ENCODE measurements at regions not wholly inside any gene's neighbourhood (a gene's known extent, or its start where the extent isn't known, plus 50 kb on each side); places are given as distances from the start of the nearest gene placed in this dataset.

- no peak overlapping the region for H3K18ac ChIP-seq (ENCODE audit: insufficient read length, low read depth, low read length)
- no CpG with 5 or more reads among the region's 1 CpG for WGBS (ENCODE audit: extremely low coverage, insufficient read length, low lambda C conversion rate)
- no peaks in the 10 kb centered on the region for H3K23me2 ChIP-seq (ENCODE audit: insufficient read length, low read depth, low read length, poor library complexity, severe bottlenecking)
- H3K27ac ChIP-seq (ENCODE audit: insufficient read length, low read depth, low read length), result no peak overlapping the region
- no peak overlapping the region for H2BK15ac ChIP-seq (ENCODE audit: low read depth, low read length)
- H3K23ac ChIP-seq (ENCODE audit: insufficient read length, low read depth, low read length), result no peak overlapping the region
- peaks cover 59 to 69% of the 10 kb centered on the region in 2 experiments for H3K9me3 Mint-ChIP-seq
- H3K4me1 ChIP-seq (ENCODE audit: insufficient read depth, low read length), result 0 out of 2 replicates have a peak, but pooled peaks cover 2% of the 10 kb centered on the region
- H4K8ac ChIP-seq (replicated peaks; ENCODE audit: insufficient read length, low read depth, low read length), result no peak overlapping the region
- no peak overlapping the region for H2BK120ac ChIP-seq (ENCODE audit: low read depth, low read length, poor library complexity, severe bottlenecking)
- H4K5ac ChIP-seq (ENCODE audit: insufficient read length, low read depth, low read length), result no peak overlapping the region
- H3T11ph ChIP-seq (ENCODE audit: low read length), result no peak overlapping the region
- no peaks in the 10 kb centered on the region for H3K9me3 ChIP-seq (ENCODE audit: control insufficient read depth, low read depth, low read length)
- no peak overlapping the region for H4K91ac ChIP-seq (ENCODE audit: insufficient read length, low read depth, low read length)
- H3K14ac ChIP-seq (ENCODE audit: insufficient read depth, low read length), result no peak overlapping the region
- H3K4me2 ChIP-seq (ENCODE audit: insufficient read depth, insufficient read length, low read length), result no peak overlapping the region
- no peak overlapping the region for H2BK5ac ChIP-seq (ENCODE audit: insufficient read length, low read length)
- peaks cover 2 to 8% (median 4%) of the 10 kb centered on the region in 3 experiments; a peak in 4 of 7 replicates for H3K36me3 Mint-ChIP-seq (ENCODE audit: insufficient read depth in 1 of 3, low read depth in 3 of 3)
- no peak overlapping the region for H2BK20ac ChIP-seq (ENCODE audit: low read depth, low read length, poor library complexity, severe bottlenecking)
- no peak overlapping the region for H3K4ac ChIP-seq (ENCODE audit: low read depth, low read length)
- DNase-seq, result no peak
- no peaks in the 10 kb centered on the region for H3K79me2 ChIP-seq (ENCODE audit: insufficient read depth, low read length)
- no peaks in the 10 kb centered on the region for H3K27me3 ChIP-seq (ENCODE audit: insufficient read depth, low read length)
- no peak overlapping the region for H3K27ac Mint-ChIP-seq
- no peak overlapping the region for H2AK5ac ChIP-seq (ENCODE audit: insufficient read length, low read length)
- no peak overlapping the region for H2BK12ac ChIP-seq (ENCODE audit: insufficient read length, low read depth, low read length)
- TF ChIP-seq CTCF (conservative IDR thresholded peaks at IDR 0.05), result no peak
- H3K27me3 Mint-ChIP-seq (ENCODE audit: low read depth), result 0 out of 2 replicates have a peak, but pooled peaks cover 2% of the 10 kb centered on the region
- no peak overlapping the region for H2AFZ ChIP-seq (ENCODE audit: low read length)
- no peak overlapping the region for H3K56ac ChIP-seq (ENCODE audit: insufficient read length, low read depth, low read length)
- no peak overlapping the region for H3K4me3 Mint-ChIP-seq
- peaks cover 2 to 8% of the 10 kb centered on the region in 2 experiments; a peak in 2 of 4 replicates for H3K4me1 Mint-ChIP-seq
- H4K20me1 ChIP-seq (ENCODE audit: control insufficient read depth, insufficient read depth, insufficient read length), result no peaks in the 10 kb centered on the region
- H3K9ac ChIP-seq (ENCODE audit: extremely low read depth, insufficient read length, low read length), result no peak overlapping the region
- H3K79me1 ChIP-seq (ENCODE audit: insufficient read depth, low read depth, low read length, poor library complexity, severe bottlenecking), result no peaks in the 10 kb centered on the region
Observed at GRCh38 chrX:35015621-35016020, 73.0 kb downstream of the FAM47B start.
